ENCODE measurements at regions not wholly inside any gene's neighbourhood (a gene's known extent, or its start where the extent isn't known, plus 50 kb on each side); places are given as distances from the start of the nearest gene placed in this dataset.

DNA sequence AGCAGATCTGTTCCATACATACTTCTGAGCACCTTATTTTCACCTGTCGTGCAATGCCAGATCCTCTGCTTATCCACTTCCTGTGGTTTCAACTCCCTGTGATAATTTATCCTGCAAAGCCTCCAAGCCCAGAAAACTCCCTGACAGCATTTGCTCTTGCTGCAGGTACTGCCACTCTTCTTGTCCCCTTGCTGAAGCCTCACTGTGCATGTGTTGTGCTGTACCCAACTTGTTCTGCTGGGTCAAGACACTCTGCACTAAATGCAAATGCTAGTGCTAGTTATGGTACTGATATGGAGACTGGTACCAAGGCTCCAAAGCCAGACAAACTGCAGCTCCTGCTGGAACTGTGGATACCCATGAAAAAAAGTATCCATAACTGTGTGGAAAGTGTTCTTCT is 315.4 kb upstream of the MIR17HG start:
- H3K27me3 ChIP-seq, result no peaks in the 10 kb centered on the region
- no peak overlapping the region for H3K4me3 ChIP-seq
- no peaks in the 10 kb centered on the region for H3K36me3 ChIP-seq
- TF ChIP-seq, protein P1, sequence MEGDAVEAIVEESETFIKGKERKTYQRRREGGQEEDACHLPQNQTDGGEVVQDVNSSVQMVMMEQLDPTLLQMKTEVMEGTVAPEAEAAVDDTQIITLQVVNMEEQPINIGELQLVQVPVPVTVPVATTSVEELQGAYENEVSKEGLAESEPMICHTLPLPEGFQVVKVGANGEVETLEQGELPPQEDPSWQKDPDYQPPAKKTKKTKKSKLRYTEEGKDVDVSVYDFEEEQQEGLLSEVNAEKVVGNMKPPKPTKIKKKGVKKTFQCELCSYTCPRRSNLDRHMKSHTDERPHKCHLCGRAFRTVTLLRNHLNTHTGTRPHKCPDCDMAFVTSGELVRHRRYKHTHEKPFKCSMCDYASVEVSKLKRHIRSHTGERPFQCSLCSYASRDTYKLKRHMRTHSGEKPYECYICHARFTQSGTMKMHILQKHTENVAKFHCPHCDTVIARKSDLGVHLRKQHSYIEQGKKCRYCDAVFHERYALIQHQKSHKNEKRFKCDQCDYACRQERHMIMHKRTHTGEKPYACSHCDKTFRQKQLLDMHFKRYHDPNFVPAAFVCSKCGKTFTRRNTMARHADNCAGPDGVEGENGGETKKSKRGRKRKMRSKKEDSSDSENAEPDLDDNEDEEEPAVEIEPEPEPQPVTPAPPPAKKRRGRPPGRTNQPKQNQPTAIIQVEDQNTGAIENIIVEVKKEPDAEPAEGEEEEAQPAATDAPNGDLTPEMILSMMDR (IDR thresholded peaks at IDR 0.05), result no peak
- DNase-seq (ENCODE audit: low spot score in 2 of 2), result no peak
- no peaks in the 10 kb centered on the region for H3K9me3 ChIP-seq
- no peaks in the 10 kb centered on the region for H3K4me1 ChIP-seq
- intact Hi-C loops (cut with DNase I), result no loop called here
- H3K27ac ChIP-seq, result no peak overlapping the region

DNA sequence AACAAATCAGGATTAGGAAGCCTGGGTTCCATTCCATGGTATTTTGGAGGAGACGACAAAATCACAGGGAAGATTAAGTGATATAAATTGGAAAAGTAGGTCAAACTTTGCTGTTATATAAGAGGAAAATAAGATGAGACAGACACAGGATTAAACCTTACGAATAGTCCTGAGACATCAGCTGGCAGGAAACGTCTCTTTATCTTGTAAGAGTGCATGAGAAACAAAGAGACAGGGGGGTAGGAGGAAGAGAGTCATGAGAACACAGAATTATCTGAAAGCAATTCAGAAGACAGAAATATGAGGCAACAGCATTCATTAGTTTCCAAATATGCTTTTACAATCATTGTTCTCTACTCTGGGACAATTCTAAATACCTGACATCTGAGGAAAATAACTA is 310.6 kb upstream of the MIR17HG start:
- H3K9me3 ChIP-seq, result no peaks in the 10 kb centered on the region
- TF ChIP-seq, protein P1 (IDR thresholded peaks at IDR 0.05), result no peak
- no peak for DNase-seq (ENCODE audit: low spot score in 2 of 2)
- H3K36me3 ChIP-seq, result no peaks in the 10 kb centered on the region
- intact Hi-C loops (cut with DNase I), result no loop called here
- no peaks in the 10 kb centered on the region for H3K27me3 ChIP-seq
- no peaks in the 10 kb centered on the region for H3K4me1 ChIP-seq
- H3K4me3 ChIP-seq, result no peak overlapping the region
- no peak overlapping the region for H3K27ac ChIP-seq

DNA sequence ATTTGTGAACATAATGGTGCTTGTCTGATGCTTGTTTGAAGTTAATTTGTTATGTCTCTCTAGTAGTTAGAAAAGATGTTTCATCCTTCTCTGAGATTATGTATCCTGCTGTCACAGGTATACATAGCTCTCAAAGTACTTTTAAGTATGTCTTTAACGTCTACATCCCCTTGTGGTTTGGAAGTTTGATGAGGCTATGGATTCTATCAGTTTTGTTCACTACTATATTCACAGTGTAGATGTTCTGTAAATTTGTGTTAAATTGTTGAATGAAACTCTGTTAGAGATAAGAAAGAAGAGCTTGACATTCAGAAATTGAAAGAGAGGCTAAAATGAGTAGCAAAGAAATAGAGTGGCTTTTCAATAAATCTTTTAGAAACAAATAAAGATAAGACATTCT is 304.6 kb upstream of the MIR17HG start:
- no peaks in the 10 kb centered on the region for H3K4me1 ChIP-seq
- no peaks in the 10 kb centered on the region for H3K27me3 ChIP-seq
- H3K36me3 ChIP-seq, result no peaks in the 10 kb centered on the region
- no peak overlapping the region for H3K27ac ChIP-seq
- TF ChIP-seq, protein P1 (IDR thresholded peaks at IDR 0.05), result no peak
- no peaks in the 10 kb centered on the region for H3K9me3 ChIP-seq
- DNase-seq (ENCODE audit: low spot score in 2 of 2), result no peak
- H3K4me3 ChIP-seq, result no peak overlapping the region
- intact Hi-C loops (cut with DNase I), result no loop called here

DNA sequence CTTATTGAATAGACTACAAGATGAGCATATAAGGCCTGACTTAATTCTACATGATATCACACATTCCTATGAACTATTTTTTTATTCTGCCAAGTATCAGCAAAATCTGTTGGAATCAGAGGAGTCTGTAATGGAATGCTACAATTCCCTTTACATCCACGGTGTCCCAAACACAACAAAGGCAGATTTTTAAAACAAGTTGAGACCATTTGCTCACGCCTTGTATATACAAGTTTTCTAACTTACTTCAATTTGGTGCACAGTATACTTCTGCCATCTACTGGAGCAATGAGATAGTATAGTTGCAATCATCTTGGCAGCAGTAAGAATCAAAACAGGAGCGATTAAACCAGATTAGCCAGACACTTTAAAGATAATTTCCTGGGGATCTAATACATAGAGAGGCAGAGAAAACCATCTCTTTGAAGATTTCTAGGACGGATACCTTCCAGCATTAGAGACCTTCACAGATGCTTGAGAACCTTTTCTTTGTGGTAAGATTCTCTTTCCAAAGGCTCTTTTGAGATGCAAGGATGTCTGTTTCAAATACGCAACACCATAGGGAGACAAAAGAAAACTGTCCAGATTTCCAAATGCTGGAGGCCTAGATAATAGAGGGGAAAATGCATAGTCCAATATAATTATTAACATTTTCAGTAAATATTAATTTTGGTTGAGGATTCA is 302.0 kb upstream of the MIR17HG start:
- H3K4me1 ChIP-seq, result no peaks in the 10 kb centered on the region
- no peak overlapping the region for H3K27ac ChIP-seq
- H3K9me3 ChIP-seq, result no peaks in the 10 kb centered on the region
- TF ChIP-seq, protein P1 (IDR thresholded peaks at IDR 0.05), result no peak
- H3K36me3 ChIP-seq, result no peaks in the 10 kb centered on the region
- no peak for DNase-seq (ENCODE audit: low spot score in 2 of 2)
- no peak overlapping the region for H3K4me3 ChIP-seq
- intact Hi-C loops (cut with DNase I), result no loop called here
- H3K27me3 ChIP-seq, result no peaks in the 10 kb centered on the region

DNA sequence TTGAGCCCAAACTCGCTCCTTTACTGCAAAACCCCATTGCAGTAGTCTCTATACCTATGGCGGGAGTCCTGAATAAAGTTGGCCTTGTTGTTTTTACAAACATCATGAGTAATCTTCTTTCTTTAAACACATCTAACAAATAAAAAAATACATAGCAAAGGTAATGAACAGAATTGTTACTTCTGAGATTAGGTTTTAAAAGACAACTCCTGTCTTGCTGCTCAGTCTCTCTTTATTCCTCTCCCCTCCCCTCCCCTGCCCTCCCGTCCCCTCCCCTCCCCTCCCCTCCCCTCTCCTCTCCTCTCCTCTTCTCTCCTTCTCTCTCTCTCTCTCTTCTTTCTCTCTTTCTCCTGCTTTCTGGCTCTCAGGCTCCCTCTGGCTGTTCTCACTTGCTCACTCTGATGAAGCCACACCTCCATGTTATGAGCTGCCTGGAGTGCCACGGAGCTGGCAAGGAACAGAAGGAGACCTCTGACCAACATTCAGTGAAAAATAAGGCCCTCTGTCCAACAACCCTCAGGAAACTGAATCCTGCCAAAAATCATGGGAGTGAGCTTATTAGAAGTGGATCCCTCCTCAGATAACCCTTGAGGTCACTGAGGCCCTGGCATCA is 300.7 kb upstream of the MIR17HG start:
- TF ChIP-seq, protein P1 (IDR thresholded peaks at IDR 0.05), result no peak
- Histone ChIP-seq H3K36me3 (no peaks in the 10 kb centered on the region), H3K27ac (no peak overlapping the region), H3K4me1 (no peaks in the 10 kb centered on the region), H3K27me3 (no peaks in the 10 kb centered on the region), H3K9me3 (no peaks in the 10 kb centered on the region), H3K4me3 (no peak overlapping the region)
- DNase-seq (ENCODE audit: low spot score in 2 of 2), result no peak
- intact Hi-C loops (cut with DNase I), result no loop called here
